NB4 (cell line): ENCODE measurements at regions not wholly inside any gene's neighbourhood (a gene's known extent, or its start where the extent isn't known, plus 50 kb on each side); places are given as distances from the start of the nearest gene placed in this dataset.

Experiments
- CTCF ChIP-seq: IDR thresholded peaks from one replicate; pipeline ENCODE4 v1.5.1; 2012; ENCODE audit warnings: low read depth, low read length
- MAX ChIP-seq: IDR thresholded peaks from 2 replicates; pipeline ENCODE4 v1.6.1; 2011; ENCODE audit warnings: low read depth, low read length
- MYC ChIP-seq: IDR thresholded peaks from 2 replicates; pipeline ENCODE4 v1.6.1; 2011; ENCODE audit warnings: low read depth, low read length
- POLR2A ChIP-seq: IDR thresholded peaks from 2 replicates; pipeline ENCODE4 v1.6.1; 2011; ENCODE audit warnings: mild to moderate bottlenecking; ENCODE audit not compliant: insufficient read length; ENCODE audit errors: extremely low read depth

GRCh38 chr3:180116203-180116602 lies 79.5 kb upstream of the PEX5L start:
- TF ChIP-seq POLR2A (no peak), CTCF (no peak), MAX (no peak), MYC (no peak)
